ENCODE measurements at regions not wholly inside any gene's neighbourhood (a gene's known extent, or its start where the extent isn't known, plus 50 kb on each side); places are given as distances from the start of the nearest gene placed in this dataset.

DNA sequence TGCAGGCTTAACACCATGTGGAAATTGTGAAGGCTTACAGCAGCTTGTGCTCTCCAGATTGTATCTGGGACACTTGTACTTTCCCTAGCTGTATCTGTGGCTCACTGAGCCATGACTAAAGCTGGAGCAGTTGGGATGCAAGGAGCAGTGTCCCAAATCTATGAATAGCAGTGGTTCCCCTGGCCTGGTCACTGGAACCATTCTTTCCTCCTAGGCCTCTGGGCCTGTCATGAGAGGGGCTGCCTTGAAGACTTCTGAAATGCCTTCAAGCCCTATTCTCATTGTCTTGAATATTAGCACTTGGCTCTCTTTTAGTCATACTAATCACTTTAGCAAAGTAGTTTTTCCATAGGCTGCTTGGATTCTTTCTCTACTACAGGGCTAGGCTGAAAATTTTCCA, 186.8 kb upstream of the LRATD1 start:
- ATAC-seq (ENCODE audit: low FRiP score), result no peak
- TF ChIP-seq CTCF (IDR thresholded peaks at IDR 0.05), result no peak
- DNase-seq (ENCODE audit: low spot score), result no peak

GRCh38 chr2:14448340-14448739, 184.2 kb upstream of the LRATD1 start:
- no peak for TF ChIP-seq CTCF (IDR thresholded peaks at IDR 0.05)
- ATAC-seq (ENCODE audit: low FRiP score) (no peak), DNase-seq (ENCODE audit: low spot score) (no peak)

GRCh38 chr2:14451312-14451711, 181.2 kb upstream of the LRATD1 start:
- no peak for ATAC-seq (ENCODE audit: low FRiP score)
- TF ChIP-seq CTCF (IDR thresholded peaks at IDR 0.05), result no peak
- no peak for DNase-seq (ENCODE audit: low spot score)

DNA sequence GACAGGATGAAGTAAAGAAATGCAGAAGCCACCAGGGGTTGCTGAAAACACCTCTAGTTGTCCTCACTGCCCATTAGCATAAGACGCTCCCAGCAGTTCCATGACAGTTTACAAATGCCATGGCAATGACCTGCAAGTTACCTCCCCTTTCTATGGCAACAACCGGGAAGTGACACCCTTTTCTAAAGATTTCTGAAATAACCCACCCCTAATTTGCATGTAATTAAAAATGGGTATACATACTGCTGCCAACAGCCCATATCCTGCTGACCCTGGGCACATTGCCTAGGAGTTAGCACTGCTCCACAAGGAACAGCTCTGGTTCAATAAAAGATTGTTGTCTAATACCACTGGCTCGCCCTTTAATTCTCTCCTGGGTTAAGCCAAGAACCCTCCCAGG, 178.3 kb upstream of the LRATD1 start:
- no peak for DNase-seq (ENCODE audit: low spot score)
- ATAC-seq (ENCODE audit: low FRiP score), result no peak

DNA sequence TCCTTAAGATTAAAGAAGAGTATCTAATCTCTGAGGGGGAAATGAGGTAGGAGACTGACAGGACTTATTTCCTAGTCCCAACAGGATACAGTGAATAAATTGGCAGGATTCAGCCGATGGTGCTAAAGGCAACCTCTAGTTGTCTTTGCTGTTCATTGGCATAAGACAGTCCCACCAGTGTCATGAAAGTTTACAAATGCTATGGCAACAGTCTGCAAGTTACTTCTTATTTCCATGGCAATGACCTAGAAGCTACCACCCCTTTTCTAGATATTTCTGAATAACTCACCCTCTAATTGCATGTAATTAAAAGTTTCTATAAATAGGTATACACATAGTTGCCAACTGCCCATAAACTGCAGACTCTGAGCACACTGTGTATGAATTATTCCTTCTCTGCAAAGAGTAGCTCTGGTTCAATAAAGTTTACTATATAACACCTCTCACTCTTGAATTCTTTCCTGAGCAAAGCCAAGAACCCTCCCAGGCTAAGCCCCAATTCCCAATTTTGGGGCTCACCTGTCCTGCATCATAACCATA, 172.7 kb upstream of the LRATD1 start:
- TF ChIP-seq CTCF (IDR thresholded peaks at IDR 0.05), result no peak

More for the DNA sequence above, 178.3 kb upstream of the LRATD1 start:
- TF ChIP-seq CTCF (IDR thresholded peaks at IDR 0.05), result no peak

DNA sequence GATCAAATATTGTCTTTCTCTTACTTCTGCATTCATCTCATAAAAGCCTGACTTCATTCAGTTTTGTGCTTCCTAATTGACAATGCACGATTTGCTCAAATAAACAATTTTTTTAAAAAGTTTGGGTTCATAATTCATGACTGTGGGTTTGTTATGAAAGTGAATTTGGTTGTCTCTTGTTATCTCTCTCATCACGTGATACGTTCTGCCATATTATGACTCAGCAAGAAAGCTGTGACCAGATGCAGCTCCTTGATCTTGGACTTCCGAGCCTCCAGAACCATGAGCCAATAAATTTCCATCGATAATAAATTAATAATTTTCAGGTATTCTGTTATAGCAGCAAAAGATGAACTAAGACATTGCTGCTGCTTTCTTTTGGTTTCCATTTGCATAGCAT, 156.5 kb upstream of the LRATD1 start:
- DNase-seq (ENCODE audit: low spot score) (no peak), ATAC-seq (ENCODE audit: low FRiP score) (no peak)
- no peak for TF ChIP-seq CTCF (IDR thresholded peaks at IDR 0.05)

More for the DNA sequence above, 172.7 kb upstream of the LRATD1 start:
- no peak for ATAC-seq (ENCODE audit: low FRiP score)
- no peak for DNase-seq (ENCODE audit: low spot score)

- no peak for ATAC-seq (ENCODE audit: low FRiP score)
- no peak for TF ChIP-seq CTCF (IDR thresholded peaks at IDR 0.05)
Measured at GRCh38 chr2:14479486-14479885, 153.0 kb upstream of the LRATD1 start.

More at GRCh38 chr2:14479486-14479885, 153.0 kb upstream of the LRATD1 start:
- no peak for DNase-seq (ENCODE audit: low spot score)

All from omental fat pad (tissue), 3 donors.